ENCODE measurements at regions not wholly inside any gene's neighbourhood (a gene's known extent, or its start where the extent isn't known, plus 50 kb on each side); places are given as distances from the start of the nearest gene placed in this dataset.
"Not testable (repeated sequence)": the region's sequence is repeated elsewhere in the genome, so short reads cannot be mapped to it uniquely, and the experiment has no call there.

GRCh38 chr17:30580916-30581315 lies 103.7 kb downstream of the GOSR1 start:
- Mint-ChIP-seq H3K9me3 (no peaks in the 10 kb centered on the region), H3K36me3 (ENCODE audit: low read depth) (no peaks in the 10 kb centered on the region), H3K4me3 (no peak overlapping the region), H3K4me1 (ENCODE audit: low read depth) (no peaks in the 10 kb centered on the region), H3K27me3 (peaks cover 6% of the 10 kb centered on the region), H3K27ac (no peak overlapping the region)
- intact Hi-C loops (cut with micrococcal nuclease): no loop called here

GRCh38 chr17:30579610-30580315 lies 102.6 kb downstream of the GOSR1 start:
- Mint-ChIP-seq H3K9me3 (no peaks in the 10 kb centered on the region), H3K27ac (no peak overlapping the region), H3K4me3 (no peak overlapping the region), H3K36me3 (ENCODE audit: low read depth) (no peaks in the 10 kb centered on the region), H3K4me1 (ENCODE audit: low read depth) (no peaks in the 10 kb centered on the region), H3K27me3 (peaks cover 6% of the 10 kb centered on the region)
- intact Hi-C loops (cut with micrococcal nuclease): no loop called here

GRCh38 chr17:30578015-30578717 lies 101.0 kb downstream of the GOSR1 start:
- H3K4me1 Mint-ChIP-seq (ENCODE audit: low read depth); H3K27me3 Mint-ChIP-seq; H3K36me3 Mint-ChIP-seq (ENCODE audit: low read depth); intact Hi-C loops (cut with micrococcal nuclease); H3K9me3 Mint-ChIP-seq; H3K27ac Mint-ChIP-seq; H3K4me3 Mint-ChIP-seq: not testable (repeated sequence)
